ENCODE measurements at regions not wholly inside any gene's neighbourhood (a gene's known extent, or its start where the extent isn't known, plus 50 kb on each side); places are given as distances from the start of the nearest gene placed in this dataset.

DNA sequence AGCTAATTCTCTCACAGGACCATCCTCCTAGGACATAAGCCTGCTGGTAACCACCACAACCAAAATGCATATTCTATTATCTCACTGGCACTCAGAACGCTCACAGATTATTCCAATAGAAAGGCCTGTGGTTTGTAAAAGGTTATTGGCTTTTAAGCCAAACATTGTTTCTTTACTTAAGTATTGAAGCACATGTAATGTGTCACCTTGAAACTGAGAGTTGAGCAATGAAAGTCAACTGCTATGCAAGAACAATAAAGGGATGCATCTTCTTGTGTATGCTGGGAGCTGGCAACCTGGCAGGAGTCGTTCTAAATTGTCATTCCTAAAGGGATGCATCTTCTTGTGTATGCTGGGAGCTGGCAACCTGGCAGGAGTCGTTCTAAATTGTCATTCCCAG lies 298.6 kb upstream of the DNAJC19 start:
- TF ChIP-seq, protein P1, sequence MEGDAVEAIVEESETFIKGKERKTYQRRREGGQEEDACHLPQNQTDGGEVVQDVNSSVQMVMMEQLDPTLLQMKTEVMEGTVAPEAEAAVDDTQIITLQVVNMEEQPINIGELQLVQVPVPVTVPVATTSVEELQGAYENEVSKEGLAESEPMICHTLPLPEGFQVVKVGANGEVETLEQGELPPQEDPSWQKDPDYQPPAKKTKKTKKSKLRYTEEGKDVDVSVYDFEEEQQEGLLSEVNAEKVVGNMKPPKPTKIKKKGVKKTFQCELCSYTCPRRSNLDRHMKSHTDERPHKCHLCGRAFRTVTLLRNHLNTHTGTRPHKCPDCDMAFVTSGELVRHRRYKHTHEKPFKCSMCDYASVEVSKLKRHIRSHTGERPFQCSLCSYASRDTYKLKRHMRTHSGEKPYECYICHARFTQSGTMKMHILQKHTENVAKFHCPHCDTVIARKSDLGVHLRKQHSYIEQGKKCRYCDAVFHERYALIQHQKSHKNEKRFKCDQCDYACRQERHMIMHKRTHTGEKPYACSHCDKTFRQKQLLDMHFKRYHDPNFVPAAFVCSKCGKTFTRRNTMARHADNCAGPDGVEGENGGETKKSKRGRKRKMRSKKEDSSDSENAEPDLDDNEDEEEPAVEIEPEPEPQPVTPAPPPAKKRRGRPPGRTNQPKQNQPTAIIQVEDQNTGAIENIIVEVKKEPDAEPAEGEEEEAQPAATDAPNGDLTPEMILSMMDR (IDR thresholded peaks at IDR 0.05) = no peak
- no peak for TF ChIP-seq POLR2A (IDR thresholded peaks at IDR 0.05)

Data from heart left ventricle (tissue), 13 donors.